ENCODE measurements at regions not wholly inside any gene's neighbourhood (a gene's known extent, or its start where the extent isn't known, plus 50 kb on each side); places are given as distances from the start of the nearest gene placed in this dataset.

- ChIA-PET CTCF (no interaction called here), POLR2A (no interaction called here)
- TF ChIP-seq ZNF76 (tag by site-specific recombination; IDR thresholded peaks at IDR 0.05; ENCODE audit: borderline replicate concordance, low read depth) (no peak), ZBTB17 (tag by site-specific recombination; IDR thresholded peaks at IDR 0.05) (no peak), ZNF785 (tag by site-specific recombination; IDR thresholded peaks at IDR 0.05) (no peak), ZNF768 (tag by site-specific recombination; IDR thresholded peaks at IDR 0.05) (no peak), RBAK (tag by site-specific recombination; IDR thresholded peaks at IDR 0.05) (no peak), ZFP41 (tag by site-specific recombination; IDR thresholded peaks at IDR 0.05; ENCODE audit: borderline replicate concordance) (no peak), ZNF202 (tag by site-specific recombination; IDR thresholded peaks at IDR 0.05; ENCODE audit: borderline replicate concordance) (no peak), SALL2 (tag by site-specific recombination; IDR thresholded peaks at IDR 0.05; ENCODE audit: borderline replicate concordance) (no peak), ZNF148 (tag by site-specific recombination; IDR thresholded peaks at IDR 0.05; ENCODE audit: borderline replicate concordance) (no peak)
- TF ChIP-seq, protein P1, sequence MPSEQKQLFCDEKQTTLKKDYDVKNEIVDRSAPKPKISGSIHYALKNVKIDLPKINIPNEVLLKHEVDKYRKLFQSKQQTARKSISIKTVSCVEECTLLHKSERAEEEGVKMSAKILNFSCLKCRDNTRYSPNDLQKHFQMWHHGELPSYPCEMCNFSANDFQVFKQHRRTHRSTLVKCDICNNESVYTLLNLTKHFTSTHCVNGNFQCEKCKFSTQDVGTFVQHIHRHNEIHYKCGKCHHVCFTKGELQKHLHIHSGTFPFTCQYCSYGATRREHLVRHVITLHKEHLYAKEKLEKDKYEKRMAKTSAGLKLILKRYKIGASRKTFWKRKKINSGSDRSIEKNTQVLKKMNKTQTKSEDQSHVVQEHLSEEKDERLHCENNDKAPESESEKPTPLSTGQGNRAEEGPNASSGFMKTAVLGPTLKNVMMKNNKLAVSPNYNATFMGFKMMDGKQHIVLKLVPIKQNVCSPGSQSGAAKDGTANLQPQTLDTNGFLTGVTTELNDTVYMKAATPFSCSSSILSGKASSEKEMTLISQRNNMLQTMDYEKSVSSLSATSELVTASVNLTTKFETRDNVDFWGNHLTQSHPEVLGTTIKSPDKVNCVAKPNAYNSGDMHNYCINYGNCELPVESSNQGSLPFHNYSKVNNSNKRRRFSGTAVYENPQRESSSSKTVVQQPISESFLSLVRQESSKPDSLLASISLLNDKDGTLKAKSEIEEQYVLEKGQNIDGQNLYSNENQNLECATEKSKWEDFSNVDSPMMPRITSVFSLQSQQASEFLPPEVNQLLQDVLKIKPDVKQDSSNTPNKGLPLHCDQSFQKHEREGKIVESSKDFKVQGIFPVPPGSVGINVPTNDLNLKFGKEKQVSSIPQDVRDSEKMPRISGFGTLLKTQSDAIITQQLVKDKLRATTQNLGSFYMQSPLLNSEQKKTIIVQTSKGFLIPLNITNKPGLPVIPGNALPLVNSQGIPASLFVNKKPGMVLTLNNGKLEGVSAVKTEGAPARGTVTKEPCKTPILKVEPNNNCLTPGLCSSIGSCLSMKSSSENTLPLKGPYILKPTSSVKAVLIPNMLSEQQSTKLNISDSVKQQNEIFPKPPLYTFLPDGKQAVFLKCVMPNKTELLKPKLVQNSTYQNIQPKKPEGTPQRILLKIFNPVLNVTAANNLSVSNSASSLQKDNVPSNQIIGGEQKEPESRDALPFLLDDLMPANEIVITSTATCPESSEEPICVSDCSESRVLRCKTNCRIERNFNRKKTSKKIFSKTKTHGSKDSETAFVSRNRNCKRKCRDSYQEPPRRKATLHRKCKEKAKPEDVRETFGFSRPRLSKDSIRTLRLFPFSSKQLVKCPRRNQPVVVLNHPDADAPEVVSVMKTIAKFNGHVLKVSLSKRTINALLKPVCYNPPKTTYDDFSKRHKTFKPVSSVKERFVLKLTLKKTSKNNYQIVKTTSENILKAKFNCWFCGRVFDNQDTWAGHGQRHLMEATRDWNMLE (tag by site-specific recombination; conservative IDR thresholded peaks at IDR 0.05; ENCODE audit: low read depth): no peak
- no peaks in the 10 kb centered on the region for H3K9me3 ChIP-seq (ENCODE audit: control insufficient read depth, insufficient read depth, low read depth, low read length)
- H3K4me3 ChIP-seq (ENCODE audit: low read depth, low read length): no peak overlapping the region
- no peaks in the 10 kb centered on the region for H3K4me1 ChIP-seq (ENCODE audit: control insufficient read depth, insufficient read depth, low read length)
- H3K27ac ChIP-seq (ENCODE audit: extremely low read depth, low read depth, low read length): no peak overlapping the region
- H3K36me3 ChIP-seq (ENCODE audit: control insufficient read depth in 2 of 2, insufficient read depth in 1 of 2, low read length in 2 of 2): no peaks in the 10 kb centered on the region
Measured at GRCh38 chr5:120252839-120253238, 211.3 kb upstream of the PRR16 start.

- Histone ChIP-seq H3K9me3 (ENCODE audit: control insufficient read depth, insufficient read depth, low read depth, low read length) (no peaks in the 10 kb centered on the region), H3K4me3 (ENCODE audit: low read depth, low read length) (no peak overlapping the region), H3K4me1 (ENCODE audit: control insufficient read depth, insufficient read depth, low read length) (no peaks in the 10 kb centered on the region), H3K36me3 (ENCODE audit: control insufficient read depth in 2 of 2, insufficient read depth in 1 of 2, low read length in 2 of 2) (no peaks in the 10 kb centered on the region), H3K27ac (ENCODE audit: extremely low read depth, low read depth, low read length) (no peak overlapping the region)
- ChIA-PET CTCF (no interaction called here), POLR2A (no interaction called here)
- TF ChIP-seq ZNF654 (tag by site-specific recombination; IDR thresholded peaks at IDR 0.05; ENCODE audit: low read depth) (no peak), PRDM1 (tag by site-specific recombination; IDR thresholded peaks at IDR 0.05) (no peak)
Measured at GRCh38 chr5:120254385-120254784, 209.7 kb upstream of the PRR16 start.

- Histone ChIP-seq H3K36me3 (ENCODE audit: control insufficient read depth in 2 of 2, insufficient read depth in 1 of 2, low read length in 2 of 2) (no peaks in the 10 kb centered on the region), H3K27ac (ENCODE audit: extremely low read depth, low read depth, low read length) (no peak overlapping the region), H3K4me1 (ENCODE audit: control insufficient read depth, insufficient read depth, low read length) (no peaks in the 10 kb centered on the region), H3K9me3 (ENCODE audit: control insufficient read depth, insufficient read depth, low read depth, low read length) (no peaks in the 10 kb centered on the region), H3K4me3 (ENCODE audit: low read depth, low read length) (no peak overlapping the region)
- ChIA-PET CTCF (no interaction called here), POLR2A (no interaction called here)
- TF ChIP-seq ZFP41 (tag by site-specific recombination; IDR thresholded peaks at IDR 0.05; ENCODE audit: borderline replicate concordance) (no peak), SCRT2 (tag by site-specific recombination; IDR thresholded peaks at IDR 0.05) (no peak), ZBTB49 (tag by site-specific recombination; IDR thresholded peaks at IDR 0.05; ENCODE audit: low read depth) (no peak), GLI4 (tag by site-specific recombination; IDR thresholded peaks at IDR 0.05) (no peak), ZNF133 (tag by site-specific recombination; IDR thresholded peaks at IDR 0.05) (no peak)
Measured at GRCh38 chr5:120255214-120255613, 208.9 kb upstream of the PRR16 start.

All from HEK293 (cell line).